ENCODE measurements at regions not wholly inside any gene's neighbourhood (a gene's known extent, or its start where the extent isn't known, plus 50 kb on each side); places are given as distances from the start of the nearest gene placed in this dataset.
A peak's percentile ranks its signal among the peaks of the same experiment; 100 is the strongest.
"Not testable (repeated sequence)": the region's sequence is repeated elsewhere in the genome, so short reads cannot be mapped to it uniquely, and the experiment has no call there.

DNA sequence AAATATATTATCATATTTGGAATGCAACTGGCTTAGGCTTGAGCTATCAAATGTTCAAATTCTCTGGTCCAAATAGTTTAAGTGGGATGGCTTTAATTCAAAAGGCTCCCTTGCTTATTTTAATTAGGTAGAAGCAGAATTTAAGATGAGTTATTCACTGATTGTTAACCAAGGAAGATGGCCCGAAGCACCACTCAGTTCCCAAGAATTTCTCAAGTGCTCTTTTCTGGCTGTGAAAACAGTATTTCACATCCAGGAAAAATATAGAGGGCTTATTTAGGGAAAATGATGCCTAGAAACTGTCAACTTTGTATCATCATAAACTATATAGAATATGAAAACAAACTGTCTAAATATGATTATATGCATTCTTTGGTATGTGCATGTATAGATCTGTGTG lies 246.5 kb upstream of the SFRP2 start:
- no peak for DNase-seq (ENCODE audit: low read depth in 2 of 3, low spot score in 1 of 3)

DNA sequence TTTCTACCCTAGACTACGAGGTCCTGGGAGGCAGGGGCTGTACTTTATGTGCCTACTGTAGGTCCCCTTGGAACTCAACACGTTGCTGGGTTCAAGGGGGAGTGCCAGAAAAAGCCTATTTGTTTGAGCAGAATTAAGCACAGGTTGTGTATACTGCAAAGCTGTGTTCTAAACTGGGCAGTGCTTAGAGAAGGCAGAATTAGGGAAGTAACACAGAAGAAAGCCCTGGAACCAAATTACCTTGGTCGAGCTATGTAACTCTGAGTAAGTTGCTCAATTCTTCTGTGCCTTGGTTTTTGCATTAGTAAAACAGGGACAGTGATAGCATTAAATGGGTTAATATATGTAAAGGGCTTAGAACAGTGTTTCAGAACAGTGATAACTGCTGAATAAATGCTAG lies 245.0 kb upstream of the SFRP2 start:
- no peak for DNase-seq (ENCODE audit: low read depth in 2 of 3, low spot score in 1 of 3)

DNA sequence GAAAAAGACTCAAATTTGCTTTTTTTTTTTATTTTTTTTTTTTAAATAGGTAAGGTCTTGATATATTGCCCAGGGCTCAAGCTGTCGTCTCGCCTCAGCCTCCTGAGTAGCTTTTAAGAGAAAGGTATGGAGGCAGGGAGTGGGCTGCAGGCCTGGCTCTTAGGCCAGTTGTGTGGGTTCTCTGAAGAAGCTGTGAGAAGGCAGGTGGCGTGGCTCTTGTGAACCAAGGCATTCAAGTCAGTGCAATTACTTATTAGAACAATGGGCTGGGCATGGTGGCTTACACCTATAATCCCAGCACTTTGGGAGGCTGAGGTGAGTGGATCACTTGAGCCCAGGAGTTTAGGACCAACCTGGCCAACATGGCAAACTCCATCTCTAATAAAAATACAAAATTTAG lies 244.0 kb upstream of the SFRP2 start:
- DNase-seq (ENCODE audit: low read depth in 2 of 3, low spot score in 1 of 3): no peak

DNA sequence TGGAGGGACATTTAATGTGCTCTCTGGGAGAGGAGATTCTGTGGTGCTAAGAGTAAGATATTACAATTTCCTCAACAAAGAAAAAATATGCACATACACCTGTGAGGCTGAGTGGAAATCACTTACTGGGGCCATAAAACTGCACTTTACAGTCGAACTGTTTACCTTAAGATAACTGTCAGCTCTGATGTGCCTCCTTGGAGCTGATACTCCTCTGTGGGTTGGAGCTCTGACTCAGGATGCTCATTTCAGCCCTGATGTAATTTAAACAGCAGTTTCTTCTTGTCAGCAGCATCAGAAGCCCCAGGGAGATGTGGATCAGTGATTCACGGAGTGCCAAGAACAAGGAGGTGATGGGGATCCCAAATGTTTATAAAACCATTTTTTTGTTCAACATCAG lies 241.9 kb upstream of the SFRP2 start:
- DNase-seq (ENCODE audit: low read depth in 2 of 3, low spot score in 1 of 3): no peak

DNA sequence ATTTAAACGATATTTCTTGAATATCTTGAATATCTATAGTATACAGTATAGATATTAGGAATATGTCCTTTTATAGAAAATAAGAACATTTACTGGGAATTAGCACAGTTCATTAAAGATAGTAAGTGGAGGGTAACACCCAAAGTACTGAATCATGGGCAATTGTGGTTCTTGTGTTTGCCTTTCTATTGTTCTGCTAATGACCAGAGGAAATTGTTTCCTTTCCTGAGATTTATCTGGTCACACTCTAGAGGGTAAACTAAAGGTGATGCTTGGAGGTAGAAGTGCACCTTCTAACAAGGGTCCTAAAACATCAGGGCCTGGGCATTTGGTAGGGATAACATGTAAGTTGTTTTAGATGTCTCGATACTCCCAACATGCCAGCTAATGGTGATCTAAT lies 241.3 kb upstream of the SFRP2 start:
- DNase-seq (ENCODE audit: low read depth in 2 of 3, low spot score in 1 of 3): no peak

DNA sequence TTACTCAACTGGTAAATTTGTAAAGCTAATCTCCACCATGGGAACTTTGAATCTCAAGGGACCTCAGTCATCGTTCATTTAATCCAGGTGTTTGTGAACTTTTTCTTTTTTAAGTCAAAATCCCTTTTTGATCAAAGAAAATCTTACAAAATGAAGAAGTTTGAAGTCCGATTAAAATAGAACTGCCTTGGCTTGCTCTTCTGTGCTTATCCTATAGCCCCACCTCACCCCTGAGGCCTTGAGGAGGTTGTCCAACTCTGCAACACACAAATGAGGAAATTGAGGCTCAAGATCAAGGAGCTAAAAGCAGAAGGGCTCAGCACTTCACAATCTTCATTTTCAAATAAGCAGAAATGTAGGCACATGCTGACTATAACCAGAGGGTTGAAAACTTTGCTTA lies 240.3 kb upstream of the SFRP2 start:
- DNase-seq (ENCODE audit: low read depth in 2 of 3, low spot score in 1 of 3): no peak

DNA sequence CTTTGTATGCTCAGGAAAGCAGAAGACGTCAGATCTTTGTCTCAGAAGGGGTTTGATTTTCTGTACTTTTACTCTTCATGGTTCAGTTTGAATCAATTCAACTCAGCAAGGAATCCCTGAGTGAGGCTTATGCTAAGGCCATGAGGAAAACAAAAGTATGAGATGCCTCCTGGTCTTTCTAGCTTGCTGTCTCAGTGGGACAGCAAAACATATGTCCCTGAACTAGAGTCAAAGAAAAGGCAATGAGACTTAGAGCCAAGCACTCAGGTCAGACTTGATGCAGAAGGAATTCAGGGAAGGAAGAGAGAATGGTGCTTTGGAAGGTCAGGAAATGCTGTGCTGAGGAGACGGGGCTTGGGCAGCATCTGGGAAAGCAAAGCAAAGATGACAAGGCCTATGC lies 236.2 kb upstream of the SFRP2 start:
- no peak for DNase-seq (ENCODE audit: low read depth in 2 of 3, low spot score in 1 of 3)

DNA sequence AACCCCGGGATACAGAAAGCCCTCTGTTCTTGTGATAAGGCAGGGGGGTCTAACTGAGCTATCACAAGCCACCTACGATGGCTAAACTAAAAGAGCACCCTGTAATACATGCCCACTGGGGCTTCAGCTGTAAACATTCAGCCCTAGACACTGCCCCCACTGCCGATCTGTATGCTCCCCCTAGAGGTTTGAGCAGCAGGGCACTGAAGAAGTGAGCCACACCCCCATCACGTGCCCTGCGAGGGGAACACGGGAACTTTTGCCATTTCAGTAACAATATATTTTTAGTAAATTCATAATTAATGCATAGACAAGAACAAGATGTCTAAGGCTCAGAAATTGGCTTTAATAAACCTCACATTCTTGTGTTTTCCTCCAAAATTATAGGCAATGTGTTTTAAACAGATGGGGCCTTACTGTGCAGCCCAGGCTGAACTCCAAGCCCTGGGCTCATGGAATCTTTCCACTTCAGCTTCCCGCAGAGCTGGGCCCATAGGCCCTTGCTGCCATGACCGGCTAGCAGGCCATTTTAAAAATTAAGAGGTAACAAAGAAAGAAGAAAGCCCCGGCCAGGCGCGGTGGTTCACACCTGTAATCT lies 235.3 kb upstream of the SFRP2 start:
- DNase-seq (ENCODE audit: low read depth in 2 of 3, low spot score in 1 of 3): no peak

DNA sequence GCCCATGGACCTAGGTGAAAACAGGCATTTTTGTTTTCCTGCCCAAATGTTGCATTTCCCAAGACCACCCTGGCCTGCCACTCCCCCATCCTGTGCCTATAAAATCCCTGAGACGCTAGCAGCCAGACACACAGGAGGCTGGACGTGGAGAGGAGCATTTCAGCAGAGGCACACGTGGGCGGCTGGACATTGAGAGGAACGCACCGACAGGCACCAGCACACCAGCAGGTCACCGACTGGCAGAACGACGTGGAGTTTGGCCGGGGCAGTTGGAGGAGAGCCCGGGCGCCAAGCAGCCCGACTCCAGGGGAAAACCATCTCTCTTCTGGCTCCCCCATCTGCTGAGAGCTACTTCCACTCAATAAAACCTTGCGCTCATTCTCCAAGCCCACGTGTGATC lies 234.8 kb upstream of the SFRP2 start:
- not testable (repeated sequence) for DNase-seq (ENCODE audit: low read depth in 2 of 3, low spot score in 1 of 3)

DNA sequence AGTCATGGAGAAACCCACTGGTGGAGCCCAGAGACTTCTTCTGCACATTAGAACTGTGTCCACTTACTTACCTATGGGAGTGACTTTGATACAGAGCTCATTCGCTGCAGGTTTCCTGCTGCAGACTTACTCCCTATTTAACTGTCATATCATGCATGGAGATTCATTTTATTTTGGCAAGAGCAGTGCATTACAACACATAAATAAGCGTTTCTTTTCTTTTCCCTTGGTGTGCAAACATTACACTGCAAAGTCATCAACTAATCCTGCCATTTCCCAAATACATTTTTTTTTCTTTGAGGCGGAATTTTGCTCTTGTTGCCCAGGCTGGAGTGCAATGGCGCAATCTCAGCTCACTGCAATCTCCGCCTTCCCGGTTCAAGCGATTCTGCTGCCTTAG lies 230.9 kb upstream of the SFRP2 start:
- DNase-seq (ENCODE audit: low read depth in 2 of 3, low spot score in 1 of 3): no peak

DNA sequence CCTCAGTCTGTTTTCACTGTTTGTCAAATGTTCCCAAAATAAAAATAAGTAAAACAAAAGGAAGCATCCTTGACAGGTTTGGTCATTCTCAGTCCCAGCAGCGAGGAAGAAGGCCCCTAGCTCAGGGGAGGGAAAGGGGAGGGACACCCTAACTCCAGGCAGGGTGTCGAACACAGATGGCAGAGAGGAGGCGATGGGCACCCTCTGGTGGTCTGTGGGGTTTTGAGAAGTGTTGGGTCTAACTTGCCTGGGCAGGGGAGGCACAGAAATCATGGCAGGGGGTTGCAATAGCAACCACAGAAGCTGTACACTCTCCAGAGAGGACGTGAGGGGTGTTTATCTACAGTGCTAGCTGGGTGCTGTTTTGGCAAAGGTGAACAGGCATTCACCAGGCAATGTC lies 229.8 kb upstream of the SFRP2 start:
- DNase-seq (ENCODE audit: low read depth in 2 of 3, low spot score in 1 of 3): peak in 2 of 3 donors; percentile 8 to 9

DNA sequence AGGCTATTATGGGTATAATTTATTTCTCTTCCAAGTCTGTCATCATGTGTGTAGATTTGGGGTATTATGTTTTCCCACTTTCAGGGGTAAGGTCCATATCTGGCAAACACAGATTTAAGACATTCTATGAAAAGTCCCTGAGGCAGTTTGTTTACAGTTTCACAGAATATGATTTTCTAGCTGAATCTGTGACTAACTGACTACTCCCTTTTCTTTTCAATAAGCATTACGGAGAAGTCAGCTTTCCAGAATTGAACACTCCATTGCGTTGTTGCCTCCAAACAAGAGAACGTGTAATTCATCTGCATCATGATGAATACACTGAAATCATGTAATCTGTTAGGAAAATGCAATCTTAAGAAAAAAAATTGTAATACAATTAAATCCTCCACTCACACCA lies 226.7 kb upstream of the SFRP2 start:
- no peak for DNase-seq (ENCODE audit: low read depth in 2 of 3, low spot score in 1 of 3)

DNA sequence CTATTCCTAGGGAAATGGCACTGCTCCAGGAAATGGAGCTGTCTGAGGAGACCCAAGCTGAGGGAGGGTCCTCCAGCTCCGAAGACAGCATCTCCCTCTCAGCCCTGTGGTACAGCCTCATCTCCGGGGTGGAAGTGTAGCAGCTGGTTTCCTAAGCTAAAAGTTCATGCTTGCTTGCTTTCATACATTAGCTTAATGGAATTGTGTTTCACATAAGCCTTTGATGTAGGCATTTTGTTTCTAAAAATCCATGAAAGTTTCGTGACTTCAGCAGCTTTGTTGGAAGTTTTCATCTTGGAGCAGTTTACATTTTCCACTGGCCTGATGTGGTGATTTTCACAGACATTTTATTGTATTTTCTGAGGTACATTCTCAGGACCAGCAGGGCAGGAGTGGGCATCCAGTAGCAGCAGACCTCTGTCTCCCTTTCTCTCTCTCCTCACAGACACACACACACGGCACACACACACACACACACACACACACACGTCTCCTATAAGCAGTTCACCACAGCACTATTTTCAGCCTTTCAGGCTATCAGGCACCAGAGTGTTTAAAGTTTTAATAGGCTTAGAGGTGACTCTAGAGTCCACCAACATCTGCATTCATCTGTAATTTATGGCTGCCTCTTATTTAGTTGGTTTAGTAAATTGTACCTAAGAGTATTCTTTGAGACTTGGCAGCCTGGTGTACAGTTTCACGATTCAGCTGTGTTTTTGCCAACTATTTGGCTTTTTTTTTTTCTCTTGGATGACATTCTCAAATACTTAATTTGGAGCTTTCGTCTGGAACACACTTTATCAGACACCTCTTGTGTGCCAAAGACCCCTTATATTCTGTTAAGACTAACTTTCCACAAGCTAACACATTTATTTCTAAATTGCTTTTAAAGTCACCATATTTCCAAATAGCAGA lies 225.8 kb upstream of the SFRP2 start:
- no peak for DNase-seq (ENCODE audit: low read depth in 2 of 3, low spot score in 1 of 3)

DNA sequence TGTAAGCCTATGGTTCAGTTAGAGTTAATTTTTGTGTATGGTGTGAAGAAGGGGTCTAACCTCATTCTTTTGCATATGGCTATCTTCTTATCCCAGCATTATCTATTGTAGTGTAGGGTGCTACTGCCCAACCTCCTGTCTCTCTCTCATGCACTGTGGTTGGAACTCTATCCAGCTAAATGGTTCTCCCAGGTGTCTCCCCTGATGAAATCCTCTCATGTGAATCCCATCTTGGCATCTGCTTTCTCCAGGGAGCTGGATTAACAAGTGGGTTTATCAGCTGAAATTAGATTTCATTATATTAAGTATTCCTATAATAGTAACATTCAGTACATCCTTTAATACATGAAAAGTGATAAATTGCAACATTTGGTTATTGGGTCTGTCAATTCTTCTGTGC lies 224.7 kb upstream of the SFRP2 start:
- DNase-seq (ENCODE audit: low read depth in 2 of 3, low spot score in 1 of 3): no peak

DNA sequence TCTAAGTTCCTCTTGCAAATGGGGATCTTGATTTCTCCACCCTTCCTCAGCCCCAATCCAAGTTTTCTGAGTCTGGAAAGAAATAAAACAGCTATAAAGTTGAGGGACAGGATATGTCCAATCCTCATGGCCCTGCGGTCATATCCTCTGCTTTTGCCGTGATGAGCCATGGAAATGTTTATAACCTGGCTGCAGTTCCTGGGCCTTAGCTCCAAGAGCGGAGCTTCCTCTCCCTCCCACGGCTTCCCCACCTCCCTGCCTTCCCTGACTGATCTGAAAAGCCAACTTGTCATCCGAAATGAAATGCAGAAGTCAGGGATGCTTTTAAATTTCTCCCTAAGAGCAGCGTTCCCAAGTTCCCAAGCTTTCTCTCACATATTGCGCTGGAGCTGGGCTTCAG lies 221.5 kb upstream of the SFRP2 start:
- DNase-seq (ENCODE audit: low read depth in 2 of 3, low spot score in 1 of 3): no peak

DNA sequence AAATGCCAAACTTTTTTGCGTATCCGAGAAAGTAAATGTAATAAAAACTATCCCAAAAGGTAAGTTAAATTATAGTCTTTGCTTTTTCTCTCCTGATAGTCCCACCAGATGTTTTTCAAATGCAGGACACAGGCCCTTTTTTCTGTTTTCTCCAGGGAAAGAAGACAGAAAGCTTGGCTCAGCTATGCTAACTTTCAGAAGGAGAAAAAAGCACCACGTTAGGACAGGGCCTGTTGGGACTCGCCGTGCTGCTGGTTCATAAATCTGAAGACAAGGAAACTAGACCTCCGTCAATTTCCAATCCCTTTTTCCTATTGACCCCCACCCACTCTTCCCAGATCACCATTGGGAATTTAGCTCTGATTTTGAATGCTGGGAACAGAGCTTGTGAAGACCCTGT lies 220.9 kb upstream of the SFRP2 start:
- DNase-seq (ENCODE audit: low read depth in 2 of 3, low spot score in 1 of 3): no peak

DNA sequence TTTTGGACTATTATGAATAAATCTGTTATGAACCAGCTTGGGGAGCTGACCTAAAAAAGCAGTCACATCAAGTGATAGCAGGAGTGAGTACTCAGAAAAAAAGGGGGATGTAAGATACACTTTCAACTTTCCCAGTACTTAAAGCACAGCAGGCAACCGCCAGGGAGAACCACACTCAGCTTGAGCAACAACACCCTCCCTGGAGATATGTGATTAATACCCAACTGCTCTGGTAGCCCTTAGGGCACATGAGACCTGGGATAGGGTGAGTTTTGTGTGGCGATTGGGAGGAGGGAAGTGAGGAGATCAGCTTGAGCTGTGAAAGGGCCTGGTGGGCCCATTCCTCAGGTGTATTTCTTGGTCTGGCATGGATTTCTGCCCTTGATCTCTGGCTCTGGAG lies 220.3 kb upstream of the SFRP2 start:
- DNase-seq (ENCODE audit: low read depth in 2 of 3, low spot score in 1 of 3): no peak

DNA sequence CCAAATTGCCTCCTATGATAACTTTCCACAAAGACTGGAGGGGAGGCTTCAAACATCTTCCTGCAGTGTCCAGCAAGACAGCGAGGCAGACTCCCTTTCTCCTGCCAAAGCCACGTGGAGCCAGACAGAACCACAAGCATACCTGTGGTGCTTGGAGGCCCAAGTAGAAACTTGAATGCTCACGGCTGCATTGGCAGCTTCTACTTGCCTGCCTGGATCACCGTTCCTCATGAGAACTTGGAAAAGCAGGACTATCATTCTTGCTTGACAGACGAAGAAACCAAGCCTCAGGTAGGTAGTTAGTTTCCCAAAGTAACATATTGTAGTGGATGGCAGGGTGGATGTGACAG lies 216.3 kb upstream of the SFRP2 start:
- no peak for DNase-seq (ENCODE audit: low read depth in 2 of 3, low spot score in 1 of 3)

DNA sequence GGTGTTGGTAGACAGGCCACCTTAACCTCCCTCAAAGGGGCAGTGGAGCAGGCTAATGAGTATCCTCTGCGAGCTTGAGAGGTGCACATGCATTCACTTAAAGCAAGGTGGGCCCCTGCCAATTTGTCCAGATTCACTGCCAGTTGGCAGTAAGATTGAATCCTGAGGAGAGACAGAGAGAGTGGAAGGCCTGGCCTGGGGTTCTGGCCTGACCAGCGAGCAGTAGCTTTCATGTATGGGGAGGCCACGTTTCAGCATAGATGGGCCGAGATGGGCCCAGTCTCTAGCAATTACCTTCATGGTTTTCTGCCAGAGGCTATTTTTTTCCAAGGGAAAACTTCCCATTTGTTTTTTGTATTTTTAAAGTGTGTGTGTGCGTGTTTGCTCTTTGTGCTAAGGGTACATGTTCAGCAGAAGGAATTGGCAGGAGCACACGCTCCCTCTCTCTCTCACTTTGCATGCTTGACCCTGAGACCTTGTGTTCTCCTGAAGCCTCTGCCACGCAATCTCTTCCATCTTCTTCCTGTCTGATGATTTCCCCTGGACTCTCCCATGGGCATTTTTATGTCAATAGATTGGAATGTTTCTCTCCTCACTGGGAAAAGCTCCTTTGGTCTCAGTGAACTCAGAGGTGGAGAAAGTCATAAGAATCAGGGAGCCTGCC lies 215.8 kb upstream of the SFRP2 start:
- no peak for DNase-seq (ENCODE audit: low read depth in 2 of 3, low spot score in 1 of 3)

DNA sequence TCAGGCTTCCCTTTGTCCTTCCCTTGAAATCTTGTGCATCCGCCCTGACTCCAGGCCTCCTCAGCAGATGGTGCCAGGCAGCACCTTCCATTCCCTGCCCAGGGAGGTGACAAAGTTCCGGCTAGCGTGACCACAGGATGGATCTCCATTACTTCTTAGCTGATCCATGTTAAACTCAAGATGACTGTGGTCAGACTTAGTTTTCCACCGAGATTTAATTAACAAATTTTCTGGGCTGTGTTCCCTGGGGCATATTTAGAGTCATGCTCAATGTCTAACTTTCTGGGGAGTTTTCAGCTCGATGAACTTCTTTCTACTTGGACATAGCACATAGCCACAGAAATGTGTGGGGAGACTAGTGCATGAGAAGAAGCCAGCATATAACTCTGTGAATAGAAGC lies 215.1 kb upstream of the SFRP2 start:
- DNase-seq (ENCODE audit: low read depth in 2 of 3, low spot score in 1 of 3): no peak

DNA sequence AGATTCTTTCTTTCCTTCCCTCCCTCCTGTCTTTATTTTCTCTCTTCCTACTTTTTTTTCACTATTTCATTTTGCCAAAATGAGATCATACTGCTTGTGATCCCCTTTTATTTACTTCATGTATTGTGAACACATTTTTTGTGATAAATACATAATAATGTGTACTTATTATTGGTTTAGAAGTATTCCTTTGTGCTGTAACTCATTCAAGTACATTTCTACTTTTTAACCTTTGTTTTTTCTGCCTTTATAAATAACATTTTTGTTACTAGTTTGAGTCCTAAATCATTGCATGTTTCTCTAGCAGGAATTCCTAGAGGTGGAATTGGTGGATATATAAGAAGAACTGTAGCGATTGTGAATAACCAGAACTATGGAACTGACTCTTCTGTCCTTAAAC lies 214.5 kb upstream of the SFRP2 start:
- no peak for DNase-seq (ENCODE audit: low read depth in 2 of 3, low spot score in 1 of 3)

DNA sequence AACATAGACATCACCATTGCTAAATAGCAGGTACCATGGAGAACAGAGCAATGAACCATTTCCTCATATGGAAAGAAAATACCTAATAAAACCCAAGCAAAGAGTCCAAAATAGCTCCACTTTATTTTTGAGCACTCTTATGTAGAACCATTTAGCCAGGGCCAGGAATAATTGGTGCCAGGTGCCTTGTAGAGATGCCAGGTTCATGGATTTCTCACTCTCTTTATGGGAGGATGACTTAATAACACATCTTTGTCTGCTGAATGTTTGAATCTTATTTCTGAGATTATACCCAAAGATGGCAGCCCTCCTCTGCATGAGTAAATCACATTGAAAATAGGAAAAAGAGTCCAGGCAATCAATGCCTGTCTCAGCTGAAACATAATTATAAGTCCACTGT lies 212.3 kb upstream of the SFRP2 start:
- no peak for DNase-seq (ENCODE audit: low read depth in 2 of 3, low spot score in 1 of 3)

DNA sequence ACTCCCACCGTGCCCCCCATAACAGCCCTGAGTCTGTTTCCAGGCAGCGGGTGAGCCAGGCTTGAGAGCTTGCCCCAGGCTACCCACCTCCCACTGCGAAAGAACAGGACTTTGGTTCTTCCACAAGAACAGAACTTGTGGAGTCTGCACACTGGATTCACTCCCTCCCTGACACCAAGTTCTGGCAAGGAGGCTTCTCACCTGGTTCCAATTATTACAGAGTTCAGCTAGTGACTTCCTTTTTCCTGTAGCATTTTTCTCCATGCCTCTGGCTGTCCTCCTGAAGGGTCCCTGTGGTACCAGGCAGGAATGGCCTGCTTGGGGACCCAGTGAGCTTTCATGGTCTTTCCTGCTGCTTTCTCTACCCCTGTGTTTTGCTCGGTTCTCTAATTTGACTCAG lies 208.6 kb upstream of the SFRP2 start:
- no peak for DNase-seq (ENCODE audit: low read depth in 2 of 3, low spot score in 1 of 3)
